ENCODE measurements at regions not wholly inside any gene's neighbourhood (a gene's known extent, or its start where the extent isn't known, plus 50 kb on each side); places are given as distances from the start of the nearest gene placed in this dataset.
"Not testable (repeated sequence)": the region's sequence is repeated elsewhere in the genome, so short reads cannot be mapped to it uniquely, and the experiment has no call there.

DNA sequence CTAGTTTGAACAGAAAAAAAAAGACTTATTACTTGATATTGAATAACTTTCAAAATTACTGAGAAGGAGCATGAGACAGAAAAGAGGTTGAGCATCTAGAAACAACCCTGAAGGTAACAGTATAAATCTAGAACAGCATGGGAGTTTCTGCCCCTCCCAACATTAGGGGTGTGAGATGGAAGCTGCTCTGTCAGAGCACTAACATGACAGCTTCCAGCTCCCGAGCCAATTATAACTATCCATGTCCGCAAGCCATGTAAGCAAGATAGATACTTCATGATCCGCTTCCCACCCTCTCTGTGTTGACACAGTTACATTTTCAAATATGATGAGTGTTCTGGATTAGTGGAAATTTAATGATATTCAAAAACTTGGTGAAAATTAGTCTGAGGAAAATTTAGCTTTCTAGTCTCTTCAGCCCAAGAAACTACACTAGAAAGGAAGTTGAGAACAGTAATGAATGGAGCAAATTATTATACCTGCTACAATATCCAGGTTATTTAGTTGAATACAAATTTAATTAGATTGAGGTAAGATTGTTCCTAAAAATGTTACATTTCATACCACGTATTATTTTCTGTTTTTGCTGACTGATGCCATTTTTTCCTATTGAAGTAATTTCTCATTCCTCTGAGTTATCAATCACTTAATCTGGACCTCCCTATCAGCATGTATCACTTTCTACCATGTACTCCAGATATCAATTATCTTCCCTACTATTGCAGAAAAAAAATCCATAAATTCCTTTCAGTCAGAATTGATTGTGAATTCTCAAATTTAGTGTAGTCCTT lies 129.3 kb upstream of the SLIT2 start:
- DNase-seq, result no peak

DNA sequence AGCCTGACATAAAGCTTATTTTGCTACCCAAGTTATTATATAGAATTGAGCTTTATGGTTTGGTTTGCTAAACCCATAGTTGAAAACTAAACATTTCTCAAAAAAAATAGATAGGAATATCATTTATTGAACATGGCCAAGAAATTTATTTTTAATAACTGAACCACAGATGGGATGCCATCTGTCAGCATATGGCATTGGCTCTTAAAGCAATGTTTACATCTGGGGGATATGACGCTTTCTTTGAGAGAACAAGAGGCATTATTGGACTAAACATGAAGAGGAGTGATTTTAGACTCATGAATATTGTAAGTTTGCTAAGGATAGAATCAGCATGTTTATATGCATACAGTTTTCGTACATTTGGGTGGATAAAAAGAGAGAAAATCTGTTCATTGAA lies 132.6 kb upstream of the SLIT2 start:
- DNase-seq, result no peak

DNA sequence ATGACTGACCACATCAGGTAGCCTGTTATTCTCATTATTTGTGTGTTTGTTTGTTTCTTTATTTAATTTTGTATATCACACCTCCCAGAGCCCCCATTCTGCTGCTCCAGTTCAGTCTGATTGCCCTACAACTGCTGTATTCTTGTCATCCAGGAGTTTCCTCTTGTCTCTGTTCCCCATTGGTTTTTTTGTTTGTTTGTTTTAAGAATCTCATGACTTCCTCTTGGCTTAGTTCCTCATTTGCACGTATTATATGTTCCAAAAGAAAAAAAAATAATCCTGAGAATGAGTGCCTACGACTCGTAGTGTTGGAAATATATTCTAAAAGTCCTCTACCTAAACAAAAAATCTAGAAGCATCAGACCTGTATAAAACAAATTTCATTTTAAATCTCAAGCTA lies 142.3 kb upstream of the SLIT2 start:
- DNase-seq, result no peak

DNA sequence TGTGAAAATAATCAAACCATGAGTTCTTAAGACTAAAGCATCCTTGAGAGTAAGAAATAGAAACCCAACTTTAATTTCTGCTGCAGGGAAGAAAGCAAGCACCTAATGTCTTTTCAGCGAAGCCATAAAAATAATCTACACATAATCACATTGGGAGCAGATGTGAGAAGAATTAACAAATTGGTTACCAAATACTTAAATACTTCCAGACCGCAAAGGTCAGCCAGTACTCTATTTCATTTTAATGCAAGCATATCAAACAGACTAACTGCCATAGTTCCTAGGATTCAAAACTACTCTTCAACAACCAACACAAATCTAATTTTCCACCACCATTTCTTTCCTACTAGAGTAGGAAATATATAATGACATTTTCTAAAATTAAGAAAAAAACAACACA lies 144.8 kb upstream of the SLIT2 start:
- DNase-seq, result no peak

DNA sequence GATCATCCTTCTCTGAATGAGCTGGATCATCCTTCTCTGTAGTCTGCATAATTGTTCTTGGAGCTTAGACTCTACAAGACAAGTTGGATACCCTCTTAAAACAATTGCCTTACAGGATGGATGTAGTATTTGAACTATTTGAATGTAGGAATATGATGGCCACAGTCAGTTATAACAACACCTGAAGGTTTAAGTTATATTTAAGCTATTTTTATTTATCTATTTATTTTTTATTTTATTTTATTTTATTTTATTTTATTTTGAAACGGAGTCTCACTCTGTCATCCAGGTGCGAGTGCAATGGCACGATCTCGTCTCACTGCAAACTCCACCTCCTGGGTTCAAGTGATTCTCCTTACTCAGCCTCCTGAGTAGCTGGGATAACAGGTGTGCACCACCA lies 149.9 kb upstream of the SLIT2 start:
- no peak for DNase-seq

DNA sequence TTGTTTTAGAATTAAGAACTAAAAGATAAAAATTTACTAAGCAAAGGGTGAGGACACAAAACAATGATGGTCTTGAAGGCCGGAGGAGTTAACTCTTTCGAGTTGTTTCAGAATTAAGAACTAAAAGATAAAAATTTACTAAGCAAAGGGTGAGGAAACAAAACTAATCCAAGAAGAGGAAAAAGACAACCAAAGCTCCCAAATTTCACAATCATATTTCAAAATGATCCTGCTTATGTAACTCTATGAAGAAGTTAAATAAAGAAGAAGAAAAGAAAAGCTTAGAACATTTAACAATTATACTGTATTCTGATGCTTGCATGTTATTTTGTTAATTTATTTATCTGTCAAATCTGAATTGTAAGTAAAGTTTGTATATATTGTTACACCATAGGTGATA lies 154.8 kb upstream of the SLIT2 start:
- DNase-seq, result no peak

DNA sequence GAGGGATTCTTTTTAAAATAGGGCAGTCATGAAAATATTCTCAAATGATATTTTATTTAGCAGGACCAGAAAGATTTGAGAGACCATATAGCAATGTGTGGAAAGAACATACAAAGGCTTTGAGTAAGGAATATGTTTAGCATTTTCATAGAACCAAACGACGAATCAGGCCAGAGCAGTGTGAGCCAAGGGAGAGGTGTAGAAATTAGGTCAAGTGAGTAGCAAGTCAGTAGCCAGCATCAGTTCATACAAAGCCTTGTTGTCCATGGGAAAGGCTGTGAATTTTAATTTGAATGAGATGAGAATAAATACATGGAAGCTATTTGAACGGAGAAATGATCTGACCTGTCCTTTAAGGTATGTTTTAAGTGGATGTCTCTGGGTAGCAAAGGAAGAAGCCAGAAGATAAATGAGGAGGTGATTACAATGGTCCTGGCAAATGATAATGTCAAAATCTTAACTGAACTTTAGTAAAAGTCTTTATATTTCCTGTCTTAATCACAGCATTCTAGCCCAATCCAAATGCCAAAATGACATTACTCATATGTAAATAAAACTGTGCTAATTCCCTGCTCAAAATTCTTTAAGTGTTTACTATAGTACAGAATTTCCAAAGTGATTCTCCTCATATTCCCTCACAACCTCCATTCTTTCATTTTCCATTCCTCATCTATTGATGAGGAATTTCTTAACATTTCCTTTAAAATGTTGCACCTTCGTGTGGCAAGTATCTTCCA lies 155.7 kb upstream of the SLIT2 start:
- no peak for DNase-seq

DNA sequence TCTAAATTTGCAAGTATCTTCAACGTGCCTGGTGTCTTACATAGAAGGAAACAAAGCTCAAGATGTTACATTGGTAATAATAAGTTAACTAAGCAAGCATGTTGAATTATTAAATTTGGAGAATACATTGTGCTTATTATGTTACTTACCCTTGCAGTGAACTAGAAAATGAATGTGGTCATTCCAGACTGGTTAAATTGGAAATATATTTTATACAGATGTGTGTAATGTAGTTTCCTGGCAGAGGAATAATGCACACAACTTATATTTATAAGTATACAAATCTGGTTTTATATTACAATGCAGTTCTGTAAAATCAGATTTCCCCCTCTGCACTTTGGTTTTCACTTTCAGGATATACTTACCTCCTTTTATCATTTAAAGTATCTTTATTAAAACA lies 159.9 kb upstream of the SLIT2 start:
- DNase-seq, result no peak

DNA sequence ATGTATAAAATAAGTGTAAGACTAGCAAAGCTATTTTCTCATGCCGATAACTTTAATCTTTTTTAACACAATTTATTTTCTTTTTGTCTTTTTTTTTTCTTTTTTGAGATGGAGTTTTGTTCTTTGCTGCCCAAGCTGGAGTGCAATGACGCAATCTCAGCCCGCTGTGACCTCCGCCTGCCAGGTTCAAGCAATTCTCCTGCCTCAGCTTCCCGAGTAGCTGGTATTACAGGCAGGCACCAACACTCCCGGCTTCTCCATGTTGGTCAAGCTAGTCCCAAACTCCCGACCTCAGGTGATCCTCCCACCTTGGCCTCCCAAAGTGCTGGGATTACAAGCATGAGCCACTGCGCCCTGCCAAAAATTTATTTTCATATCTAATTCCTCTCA lies 164.2 kb upstream of the SLIT2 start:
- DNase-seq, result no peak

DNA sequence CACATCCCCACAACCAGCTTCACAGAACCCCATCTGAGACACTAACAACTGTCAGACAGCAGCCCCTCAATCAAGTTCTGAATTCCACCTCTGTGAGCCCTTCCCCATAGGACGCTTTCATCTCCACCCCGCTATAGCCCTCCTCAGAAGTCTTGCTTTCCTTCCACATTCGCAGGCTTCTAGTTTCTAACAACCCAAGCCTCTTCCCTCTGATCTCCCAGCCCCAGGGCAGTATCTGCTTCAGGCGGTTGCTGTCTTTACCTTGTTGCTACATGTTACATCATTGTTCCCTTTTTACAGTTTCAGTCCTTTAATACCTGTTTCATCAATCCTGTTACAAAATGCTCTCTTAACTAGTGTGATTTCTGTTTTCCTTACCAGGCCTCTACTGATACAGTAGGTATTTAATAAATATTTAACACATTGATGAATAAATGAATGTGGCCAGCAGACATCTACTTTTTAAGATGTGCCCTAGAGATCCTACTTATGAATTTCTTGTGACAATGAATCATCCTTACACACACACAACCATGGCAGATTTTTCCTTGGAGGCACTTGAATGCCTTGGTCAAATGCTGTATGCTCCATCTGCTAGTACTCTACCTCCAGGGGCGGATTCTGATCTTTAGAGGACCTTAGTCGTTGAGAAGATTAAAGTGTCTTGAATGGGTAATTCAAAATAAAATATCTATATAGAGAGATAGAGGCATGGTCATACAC lies 164.7 kb upstream of the SLIT2 start:
- DNase-seq, result no peak

DNA sequence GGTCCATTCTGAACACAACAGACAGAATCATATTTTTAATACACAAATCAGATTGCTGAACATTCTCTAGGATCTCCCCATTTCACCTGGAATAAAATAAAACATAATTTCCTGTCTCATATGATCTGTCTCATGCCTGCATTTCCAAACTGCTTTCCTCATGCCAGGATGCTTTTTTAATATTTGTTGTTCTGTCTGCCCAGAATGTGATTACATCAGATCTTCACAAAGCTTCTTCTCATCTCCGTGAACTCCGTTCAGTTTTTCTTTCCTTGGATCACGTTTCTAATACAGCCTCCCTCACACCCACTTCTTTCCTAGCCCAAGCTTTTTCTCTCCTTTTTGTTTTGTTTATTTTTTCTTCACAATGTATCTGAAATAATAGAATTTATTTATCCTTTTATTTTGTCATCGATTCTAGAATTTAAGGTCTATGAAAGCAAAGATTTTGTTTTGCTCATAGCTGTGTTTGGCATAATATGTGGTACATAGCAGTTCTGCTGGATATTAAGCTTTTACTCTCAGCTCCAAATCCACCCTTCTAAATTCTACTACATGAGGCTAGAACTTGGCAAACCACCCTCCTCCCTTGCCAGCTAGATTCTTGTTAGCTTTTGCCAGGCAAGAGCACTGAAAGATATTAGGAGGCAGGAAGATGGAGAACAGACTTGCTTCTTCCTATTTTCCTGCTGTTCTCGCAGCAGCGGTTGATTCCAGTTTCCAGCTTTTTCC lies 165.5 kb upstream of the SLIT2 start:
- no peak for DNase-seq

DNA sequence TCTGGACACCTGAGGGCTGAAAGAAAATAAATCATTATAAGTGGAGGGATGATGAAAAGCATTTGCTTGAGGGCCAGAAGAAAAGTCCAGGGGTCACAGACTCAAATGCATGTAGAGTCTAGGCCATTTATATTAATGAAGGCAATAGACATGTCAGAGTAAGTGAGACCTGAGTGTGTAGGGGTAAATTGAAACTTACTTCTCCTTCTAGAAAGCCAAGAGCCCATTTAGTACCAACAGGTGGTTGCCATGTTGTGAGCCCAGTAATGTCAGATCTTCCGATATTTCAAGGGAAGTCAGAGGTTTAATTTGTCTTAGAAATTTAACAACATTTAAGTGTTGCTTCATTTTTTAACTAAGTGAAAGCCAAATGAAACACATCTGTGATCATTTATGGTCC lies 166.1 kb upstream of the SLIT2 start:
- DNase-seq, result no peak

DNA sequence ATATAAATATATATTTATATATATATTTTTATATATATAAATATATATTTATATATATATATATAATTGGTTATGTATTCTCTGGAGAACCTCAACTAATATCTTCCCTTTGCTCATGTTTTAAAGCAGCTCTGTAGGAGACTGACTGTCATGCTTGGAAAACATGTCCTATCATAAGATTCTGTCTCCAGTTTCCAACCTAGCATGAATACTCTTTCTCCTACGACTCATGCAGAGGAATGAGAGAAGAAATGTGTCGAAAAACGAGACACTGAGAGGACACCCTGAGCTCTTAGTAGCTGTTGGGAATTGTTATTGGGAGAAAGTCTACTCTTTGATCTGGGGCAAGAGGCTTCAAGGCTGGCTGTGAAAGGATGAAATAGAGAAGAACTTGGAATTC lies 166.5 kb upstream of the SLIT2 start:
- DNase-seq, result no peak

DNA sequence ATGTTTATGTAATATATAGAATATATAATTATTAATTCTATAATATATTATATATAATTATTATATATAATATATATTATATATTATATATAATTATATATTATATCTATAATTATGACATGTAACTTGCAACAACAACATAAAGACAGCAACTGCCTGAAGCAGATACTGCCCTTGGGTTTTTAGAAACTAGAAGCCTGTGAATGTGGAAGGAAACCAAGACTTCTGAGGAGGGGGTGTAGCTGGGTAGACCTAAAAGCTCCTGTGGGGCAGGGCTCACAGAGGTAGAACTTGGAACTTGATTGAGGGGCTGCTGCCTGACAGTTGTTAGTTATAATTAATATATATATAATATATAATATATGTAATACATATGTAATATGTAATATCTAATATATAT lies 167.2 kb upstream of the SLIT2 start:
- no peak for DNase-seq

DNA sequence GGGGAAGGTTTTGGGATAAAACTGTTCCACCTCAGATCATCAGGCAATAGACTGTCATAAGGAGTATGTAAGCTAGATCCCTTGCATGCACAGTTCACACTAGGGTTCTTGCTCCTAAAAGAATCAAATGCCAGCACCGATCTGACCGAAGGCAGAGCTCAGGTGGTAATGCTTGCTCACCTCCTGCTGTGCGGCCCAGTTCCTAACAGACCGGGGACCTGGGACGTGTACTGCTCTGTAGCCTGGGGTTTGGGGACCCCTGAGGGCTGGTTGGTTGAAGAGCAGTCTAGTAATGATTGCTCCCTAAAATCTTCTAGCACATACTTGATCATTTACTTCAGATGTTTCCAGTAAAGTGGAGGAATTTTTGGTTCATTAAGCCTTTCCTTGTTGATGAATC lies 173.1 kb upstream of the SLIT2 start:
- DNase-seq, result no peak

DNA sequence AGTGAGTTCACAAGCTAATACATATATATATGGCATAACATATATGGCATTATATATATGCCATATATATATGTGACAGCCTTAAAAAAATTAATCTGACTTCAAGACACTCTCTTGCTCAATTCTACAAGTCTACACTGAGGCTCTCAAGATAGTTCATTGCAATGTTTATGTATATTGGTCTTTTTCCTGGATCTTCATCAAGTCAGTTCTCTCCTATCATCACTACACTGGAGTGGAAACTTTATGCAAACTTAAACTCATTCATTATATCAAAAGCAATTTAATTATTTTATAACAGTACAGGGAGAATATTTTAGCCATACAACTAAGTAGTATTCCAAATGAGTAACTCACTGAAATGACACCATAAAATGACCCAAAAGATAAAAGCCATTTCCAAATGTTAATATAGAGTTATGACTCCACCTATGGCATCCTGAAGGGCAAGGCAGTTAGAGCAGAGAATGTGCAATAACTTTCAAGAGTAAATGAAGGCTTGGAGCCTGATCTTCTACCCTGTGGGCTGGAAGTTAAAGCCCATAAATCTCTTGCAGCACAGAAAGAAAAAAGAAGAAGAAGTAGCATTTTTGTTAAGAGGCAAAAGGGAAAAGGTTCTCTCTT lies 176.3 kb upstream of the SLIT2 start:
- DNase-seq, result no peak

DNA sequence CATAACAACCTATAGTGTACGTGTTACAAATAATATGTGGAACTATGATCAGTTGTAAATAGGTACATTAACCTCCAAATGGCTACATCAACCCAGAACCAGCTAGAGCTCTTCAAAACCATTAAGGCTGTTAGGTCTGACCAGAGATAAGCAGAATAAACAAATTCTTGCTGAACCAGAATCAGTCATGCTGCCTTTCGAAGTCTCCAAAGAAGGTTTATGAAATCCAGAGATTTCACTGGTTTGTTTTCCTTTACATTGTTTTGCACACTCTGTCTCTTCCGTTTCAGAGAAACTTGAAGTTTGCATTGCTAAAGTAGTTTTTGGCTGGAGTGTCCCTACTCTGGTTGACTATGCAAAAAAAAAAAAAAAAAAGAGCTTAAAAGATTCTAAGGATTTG lies 177.3 kb upstream of the SLIT2 start:
- no peak for DNase-seq

DNA sequence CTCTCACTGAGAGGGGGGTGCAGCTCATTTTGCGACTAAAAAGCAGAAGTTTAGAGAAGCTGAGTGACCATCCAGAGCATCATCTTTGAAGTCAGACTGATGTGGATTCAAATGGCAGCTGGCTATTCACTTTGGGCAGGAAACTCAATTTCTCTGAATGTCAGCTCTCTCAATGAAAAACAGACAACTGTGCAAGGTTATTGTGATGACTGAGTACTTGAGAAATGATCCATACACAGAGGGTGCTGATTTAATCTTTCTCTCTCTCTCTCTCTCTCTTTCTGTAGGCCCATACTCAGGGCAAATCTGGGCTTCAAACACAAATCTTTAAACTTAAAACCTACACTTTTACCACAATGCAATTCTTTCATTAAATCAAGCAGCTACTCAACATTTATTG lies 185.8 kb upstream of the SLIT2 start:
- DNase-seq, result no peak

DNA sequence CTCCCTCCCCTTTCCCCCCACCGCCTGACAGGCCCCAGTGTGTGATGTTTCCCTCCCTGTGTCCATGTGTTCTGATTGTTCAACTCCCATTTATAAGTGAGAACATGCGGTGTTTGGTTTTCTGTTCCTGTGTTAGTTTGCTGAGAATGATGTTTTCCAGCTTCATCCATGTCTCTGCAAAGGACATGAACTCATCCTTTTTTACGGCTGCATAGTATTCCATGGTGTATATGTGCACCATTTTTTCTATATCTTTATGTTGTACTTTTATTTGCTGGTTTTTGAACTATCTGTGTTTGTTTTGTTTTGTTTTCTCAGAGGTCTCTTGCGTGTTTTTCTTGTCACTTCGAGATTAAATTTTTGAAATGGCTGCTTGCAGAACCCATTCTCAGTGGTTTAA lies 188.8 kb upstream of the SLIT2 start:
- DNase-seq, result not testable (repeated sequence)

DNA sequence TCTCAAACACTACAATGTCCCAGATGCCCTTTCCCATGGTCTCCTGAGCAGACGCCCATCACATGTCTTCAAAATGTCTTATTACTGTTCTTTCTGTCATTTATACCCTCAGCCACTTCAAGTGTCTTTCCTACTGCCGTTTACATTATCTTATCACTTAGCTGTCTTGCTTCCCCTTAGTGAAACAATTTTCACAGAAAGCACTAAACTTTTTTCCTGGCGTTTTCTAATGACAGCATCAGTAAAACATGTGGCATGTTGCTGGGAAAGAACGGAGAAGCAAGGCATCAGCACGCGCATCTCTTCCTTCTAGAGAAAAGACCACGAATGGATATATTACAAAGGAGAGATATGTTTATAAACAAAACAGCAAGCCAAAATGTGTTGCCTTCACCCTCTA lies 189.7 kb upstream of the SLIT2 start:
- no peak for DNase-seq

DNA sequence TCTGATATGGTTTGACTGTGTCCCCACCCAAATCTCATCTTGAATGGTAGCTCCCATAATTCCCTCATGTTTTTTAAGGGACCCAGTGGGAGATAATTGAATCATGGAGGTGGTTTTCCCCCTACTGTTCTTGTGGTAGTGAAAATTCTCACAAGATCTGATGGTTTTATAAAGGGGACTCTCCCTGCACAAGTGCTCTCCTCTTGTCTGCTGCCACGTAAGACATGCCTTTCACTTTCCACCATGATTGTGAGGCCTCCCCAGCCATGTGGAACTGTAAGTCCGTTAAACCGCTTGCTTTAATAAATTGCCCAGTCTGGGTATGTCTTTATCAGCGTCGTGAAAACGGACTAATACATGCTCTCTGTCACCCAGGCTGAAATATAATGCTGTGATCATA lies 200.9 kb upstream of the SLIT2 start:
- DNase-seq, result no peak

DNA sequence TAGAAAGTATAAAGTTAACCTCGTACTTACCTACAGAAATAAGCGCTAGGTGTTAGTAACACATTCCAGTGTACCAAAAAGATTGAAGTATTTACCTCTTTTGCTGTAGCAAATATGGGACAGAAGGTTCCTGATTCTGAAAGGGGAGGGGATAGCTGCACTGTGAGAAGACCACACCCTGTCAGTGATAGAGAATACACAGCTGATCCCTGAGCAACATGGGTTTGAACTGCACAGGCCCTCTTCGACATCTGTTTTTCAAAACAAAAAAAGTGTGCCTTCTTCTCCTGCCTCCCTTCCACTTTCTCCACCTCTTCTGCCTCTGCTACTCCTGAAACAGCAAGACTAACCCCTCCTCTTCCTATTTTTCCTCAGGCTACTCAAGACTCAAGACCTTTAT lies 201.8 kb upstream of the SLIT2 start:
- no peak for DNase-seq

Data from NCI-H510A treated with DMSO at 0.1 percent for 48 hours (cell line).